ENCODE measurements at regions not wholly inside any gene's neighbourhood (a gene's known extent, or its start where the extent isn't known, plus 50 kb on each side); places are given as distances from the start of the nearest gene placed in this dataset.

GRCh38 chr21:27582948-27583430, 616.1 kb upstream of the ADAMTS5 start:
- no peak for DNase-seq (ENCODE audit: low read depth in 4 of 4, low spot score in 3 of 4)

GRCh38 chr21:27582246-27582947, 615.5 kb upstream of the ADAMTS5 start:
- DNase-seq (ENCODE audit: low read depth in 4 of 4, low spot score in 3 of 4): no peak

GRCh38 chr21:27581168-27581567, 614.3 kb upstream of the ADAMTS5 start:
- DNase-seq (ENCODE audit: low read depth in 4 of 4, low spot score in 3 of 4): no peak

GRCh38 chr21:27580276-27580675, 613.4 kb upstream of the ADAMTS5 start:
- DNase-seq (ENCODE audit: low read depth in 4 of 4, low spot score in 3 of 4): no peak

- DNase-seq (ENCODE audit: low read depth in 4 of 4, low spot score in 3 of 4): no peak
These were observed 611.9 kb upstream of the ADAMTS5 start for GRCh38 chr21:27578741-27579265.

- peak in 1 of 4 donors; percentile 44 for DNase-seq (ENCODE audit: low read depth in 4 of 4, low spot score in 3 of 4)
These were observed 605.8 kb upstream of the ADAMTS5 start for GRCh38 chr21:27572696-27573095.

- no peak for DNase-seq (ENCODE audit: low read depth in 4 of 4, low spot score in 3 of 4)
These were observed 604.8 kb upstream of the ADAMTS5 start for GRCh38 chr21:27571706-27572105.

GRCh38 chr21:27570306-27570868, 603.5 kb upstream of the ADAMTS5 start:
- no peak for DNase-seq (ENCODE audit: low read depth in 4 of 4, low spot score in 3 of 4)

- no peak for DNase-seq (ENCODE audit: low read depth in 4 of 4, low spot score in 3 of 4)
These were observed 602.9 kb upstream of the ADAMTS5 start for GRCh38 chr21:27569831-27570230.

GRCh38 chr21:27569091-27569490, 602.2 kb upstream of the ADAMTS5 start:
- no peak for DNase-seq (ENCODE audit: low read depth in 4 of 4, low spot score in 3 of 4)

GRCh38 chr21:27567381-27567780, 600.5 kb upstream of the ADAMTS5 start:
- DNase-seq (ENCODE audit: low read depth in 4 of 4, low spot score in 3 of 4): no peak

- no peak for DNase-seq (ENCODE audit: low read depth in 4 of 4, low spot score in 3 of 4)
These were observed 599.6 kb upstream of the ADAMTS5 start for GRCh38 chr21:27566521-27566920.

GRCh38 chr21:27565364-27565763, 598.5 kb upstream of the ADAMTS5 start:
- no peak for DNase-seq (ENCODE audit: low read depth in 4 of 4, low spot score in 3 of 4)

- no peak for DNase-seq (ENCODE audit: low read depth in 4 of 4, low spot score in 3 of 4)
These were observed 597.9 kb upstream of the ADAMTS5 start for GRCh38 chr21:27564684-27565301.

- DNase-seq (ENCODE audit: low read depth in 4 of 4, low spot score in 3 of 4): no peak
These were observed 595.4 kb upstream of the ADAMTS5 start for GRCh38 chr21:27562303-27562702.

- DNase-seq (ENCODE audit: low read depth in 4 of 4, low spot score in 3 of 4): no peak
These were observed 594.2 kb upstream of the ADAMTS5 start for GRCh38 chr21:27561116-27561515.

GRCh38 chr21:27557356-27557755, 590.5 kb upstream of the ADAMTS5 start:
- DNase-seq (ENCODE audit: low read depth in 4 of 4, low spot score in 3 of 4): no peak

GRCh38 chr21:27555996-27556395, 589.1 kb upstream of the ADAMTS5 start:
- DNase-seq (ENCODE audit: low read depth in 4 of 4, low spot score in 3 of 4): no peak

GRCh38 chr21:27550287-27550686, 583.4 kb upstream of the ADAMTS5 start:
- no peak for DNase-seq (ENCODE audit: low read depth in 4 of 4, low spot score in 3 of 4)

GRCh38 chr21:27548486-27548885, 581.6 kb upstream of the ADAMTS5 start:
- DNase-seq (ENCODE audit: low read depth in 4 of 4, low spot score in 3 of 4): no peak

GRCh38 chr21:27545754-27546349, 579.0 kb upstream of the ADAMTS5 start:
- DNase-seq (ENCODE audit: low read depth in 4 of 4, low spot score in 3 of 4): no peak
